D341Med (cell line): ENCODE measurements at regions not wholly inside any gene's neighbourhood (a gene's known extent, or its start where the extent isn't known, plus 50 kb on each side); places are given as distances from the start of the nearest gene placed in this dataset.

Experiments used
- DNase-seq: peaks from one replicate; pipeline ENCODE4 v3.0.0; 2012; ENCODE audit warnings: low spot score

GRCh38 chr9:115367321-115367720, 249.4 kb upstream of the TNC start:
- no peak for DNase-seq

- no peak for DNase-seq
Measured at GRCh38 chr9:115367780-115368525, 250.0 kb upstream of the TNC start.

- no peak for DNase-seq
Measured at GRCh38 chr9:115369322-115369957, 251.5 kb upstream of the TNC start.

- DNase-seq: no peak
Measured at GRCh38 chr9:115373000-115373709, 255.2 kb upstream of the TNC start.

- no peak for DNase-seq
Measured at GRCh38 chr9:115373710-115374045, 255.7 kb upstream of the TNC start.

- DNase-seq: no peak
Measured at GRCh38 chr9:115374724-115375268, 256.8 kb upstream of the TNC start.

GRCh38 chr9:115378241-115378640, 260.3 kb upstream of the TNC start:
- no peak for DNase-seq

GRCh38 chr9:115378758-115379157, 260.8 kb upstream of the TNC start:
- DNase-seq: no peak

GRCh38 chr9:115379719-115380118, 261.8 kb upstream of the TNC start:
- no peak for DNase-seq

GRCh38 chr9:115382865-115383264, 264.9 kb upstream of the TNC start:
- no peak for DNase-seq

- no peak for DNase-seq
Measured at GRCh38 chr9:115385383-115386122, 267.6 kb upstream of the TNC start.

- no peak for DNase-seq
Measured at GRCh38 chr9:115386963-115387770, 269.2 kb upstream of the TNC start.

GRCh38 chr9:115391168-115391825, 273.3 kb upstream of the TNC start:
- no peak for DNase-seq

GRCh38 chr9:115393976-115394775, 276.2 kb upstream of the TNC start:
- no peak for DNase-seq

- no peak for DNase-seq
Measured at GRCh38 chr9:115395511-115396021, 277.6 kb upstream of the TNC start.

- DNase-seq: no peak
Measured at GRCh38 chr9:115396071-115396529, 278.1 kb upstream of the TNC start.

GRCh38 chr9:115397591-115398312, 279.8 kb upstream of the TNC start:
- no peak for DNase-seq

- DNase-seq: no peak
Measured at GRCh38 chr9:115398313-115398650, 280.3 kb upstream of the TNC start.

- no peak for DNase-seq
Measured at GRCh38 chr9:115398996-115399395, 281.0 kb upstream of the TNC start.
